H9 (cell line): ENCODE measurements at regions not wholly inside any gene's neighbourhood (a gene's known extent, or its start where the extent isn't known, plus 50 kb on each side); places are given as distances from the start of the nearest gene placed in this dataset.

ENCODE experiments used
- DNase-seq: peaks from one replicate; pipeline ENCODE4 v3.0.0-alpha.2; 2017
- H2AFZ ChIP-seq: one replicate; pipeline ENCODE4 v1.6.1; 2013; ENCODE audit warnings: mild to moderate bottlenecking, low read length, control low read depth, moderate library complexity
- H2AK5ac ChIP-seq: 2 replicates; pipeline ENCODE4 v1.6.1; 2013; ENCODE audit warnings: low read length, control low read depth, mixed read lengths; ENCODE audit not compliant: insufficient read length
- H2BK120ac ChIP-seq: one replicate; pipeline ENCODE4 v1.6.1; 2013; ENCODE audit warnings: low read depth, mild to moderate bottlenecking, low read length, control low read depth, inconsistent platforms; ENCODE audit not compliant: poor library complexity, severe bottlenecking
- H2BK12ac ChIP-seq: 2 replicates; pipeline ENCODE4 v1.6.1; 2013; ENCODE audit warnings: low read length, control low read depth, mixed read lengths, low read depth; ENCODE audit not compliant: insufficient read length
- H2BK15ac ChIP-seq: 2 replicates; pipeline ENCODE4 v1.6.1; 2013; ENCODE audit warnings: low read depth, low read length, control low read depth
- H2BK20ac ChIP-seq: one replicate; pipeline ENCODE4 v1.6.1; 2013; ENCODE audit warnings: low read depth, mild to moderate bottlenecking, low read length, control low read depth, inconsistent platforms; ENCODE audit not compliant: poor library complexity, severe bottlenecking
- H2BK5ac ChIP-seq: 2 replicates; pipeline ENCODE4 v1.6.1; 2013; ENCODE audit warnings: low read length, control low read depth, mixed read lengths; ENCODE audit not compliant: insufficient read length
- H3K14ac ChIP-seq: 2 replicates; pipeline ENCODE4 v1.6.1; 2013; ENCODE audit warnings: low read length, control low read depth; ENCODE audit not compliant: insufficient read depth
- H3K18ac ChIP-seq: 2 replicates; pipeline ENCODE4 v1.6.1; 2013; ENCODE audit warnings: low read depth, mild to moderate bottlenecking, mixed read lengths, low read length, control low read depth; ENCODE audit not compliant: insufficient read length
- H3K23ac ChIP-seq: 2 replicates; pipeline ENCODE4 v1.6.1; 2013; ENCODE audit warnings: low read length, control low read depth, mixed read lengths, low read depth; ENCODE audit not compliant: insufficient read length
- H3K23me2 ChIP-seq: 2 replicates; pipeline ENCODE4 v1.6.1; 2013; ENCODE audit warnings: low read depth, mild to moderate bottlenecking, mixed read lengths, low read length, control low read depth; ENCODE audit not compliant: insufficient read length, poor library complexity, severe bottlenecking
- H3K27ac ChIP-seq: 2 replicates; pipeline ENCODE4 v1.5.1; 2013; ENCODE audit warnings: low read length, control low read depth, mixed read lengths, low read depth; ENCODE audit not compliant: insufficient read length
- H3K27me3 ChIP-seq: 2 replicates; pipeline ENCODE4 v1.6.1; 2013; ENCODE audit warnings: low read length, control low read depth, inconsistent platforms; ENCODE audit not compliant: insufficient read depth
- H3K4ac ChIP-seq: 2 replicates; pipeline ENCODE4 v1.6.1; 2013; ENCODE audit warnings: low read depth, mild to moderate bottlenecking, control low read depth, inconsistent platforms, low read length, moderate library complexity
- H3K4me1 ChIP-seq: 2 replicates; pipeline ENCODE4 v1.6.1; 2013; ENCODE audit warnings: low read length, control low read depth, inconsistent platforms; ENCODE audit not compliant: insufficient read depth
- H3K4me2 ChIP-seq: 2 replicates; pipeline ENCODE4 v1.6.1; 2013; ENCODE audit warnings: low read length, control low read depth, mixed read lengths; ENCODE audit not compliant: insufficient read length, insufficient read depth
- H3K56ac ChIP-seq: 2 replicates; pipeline ENCODE4 v1.6.1; 2013; ENCODE audit warnings: low read depth, mild to moderate bottlenecking, mixed read lengths, low read length, control low read depth; ENCODE audit not compliant: insufficient read length
- H3K79me1 ChIP-seq: 2 replicates; pipeline ENCODE4 v1.6.1; 2013; ENCODE audit warnings: low read depth, mild to moderate bottlenecking, moderate library complexity, low read length, control low read depth, inconsistent platforms; ENCODE audit not compliant: insufficient read depth, poor library complexity, severe bottlenecking
- H3K79me2 ChIP-seq: 2 replicates; pipeline ENCODE4 v1.6.1; 2013; ENCODE audit warnings: low read length, control low read depth, inconsistent platforms; ENCODE audit not compliant: insufficient read depth
- H3K9ac ChIP-seq: 2 replicates; pipeline ENCODE4 v1.6.1; 2013; ENCODE audit warnings: low read length, control low read depth, mixed read lengths; ENCODE audit not compliant: insufficient read length; ENCODE audit errors: extremely low read depth
- H3K9me3 ChIP-seq: one replicate; pipeline ENCODE4 v1.6.1; 2013; ENCODE audit warnings: low read depth, low read length, inconsistent platforms; ENCODE audit not compliant: control insufficient read depth
- H3T11ph ChIP-seq: one replicate; pipeline ENCODE4 v1.6.1; 2013; ENCODE audit warnings: mild to moderate bottlenecking, low read length, control low read depth, inconsistent platforms
- H4K20me1 ChIP-seq: one replicate; pipeline ENCODE4 v1.6.1; 2013; ENCODE audit not compliant: control insufficient read depth, insufficient read length, insufficient read depth
- H4K5ac ChIP-seq: 2 replicates; pipeline ENCODE4 v1.6.1; 2013; ENCODE audit warnings: low read depth, mild to moderate bottlenecking, mixed read lengths, low read length, control low read depth; ENCODE audit not compliant: insufficient read length
- H4K8ac ChIP-seq: replicated peaks from 2 replicates; pipeline ENCODE4 v1.6.1; 2013; ENCODE audit warnings: low read length, control low read depth, mixed read lengths, low read depth; ENCODE audit not compliant: insufficient read length
- H4K91ac ChIP-seq: 2 replicates; pipeline ENCODE4 v1.6.1; 2013; ENCODE audit warnings: low read depth, mild to moderate bottlenecking, moderate library complexity, mixed read lengths, low read length, control low read depth; ENCODE audit not compliant: insufficient read length
- H3K27ac Mint-ChIP-seq, 3 experiments: 2 replicates in 2 of 3; 3 replicates in 1 of 3; pipeline ENCODE4 v1.8.0; 2020 to 2021; ENCODE audit warnings: mixed read lengths in 3 of 3, mild to moderate bottlenecking in 1 of 3, moderate library complexity in 1 of 3
- H3K27me3 Mint-ChIP-seq: 2 replicates; pipeline ENCODE4 v1.8.0; 2021; ENCODE audit warnings: low read depth, mild to moderate bottlenecking, moderate library complexity, mixed read lengths
- H3K36me3 Mint-ChIP-seq, 3 experiments: 2 replicates in 2 of 3; 3 replicates in 1 of 3; pipeline ENCODE4 v1.8.0; 2020 to 2021; ENCODE audit warnings: low read depth in 3 of 3, mixed read lengths in 3 of 3; ENCODE audit not compliant: insufficient read depth in 1 of 3
- H3K4me1 Mint-ChIP-seq, 2 experiments: 2 replicates each; pipeline ENCODE4 v1.8.0; 2020; ENCODE audit warnings: mixed read lengths in 2 of 2
- H3K4me3 Mint-ChIP-seq, 2 experiments: 2 replicates in 1 of 2; 3 replicates in 1 of 2; pipeline ENCODE4 v1.8.0; 2020 to 2021; ENCODE audit warnings: mild to moderate bottlenecking in 2 of 2, mixed read lengths in 2 of 2, moderate library complexity in 1 of 2
- H3K9me3 Mint-ChIP-seq, 2 experiments: 2 replicates in 1 of 2; 3 replicates in 1 of 2; pipeline ENCODE4 v1.8.0; 2020; ENCODE audit warnings: mild to moderate bottlenecking in 2 of 2, mixed read lengths in 2 of 2, moderate library complexity in 1 of 2
- TF ChIP-seq, protein P1 (sequence below): fragments of 200-600 bp; sonication (generic); conservative IDR thresholded peaks from 3 replicates; pipeline ENCODE4 v1.8.0; 2021; ENCODE audit warnings: antibody characterized with exemption, mild to moderate bottlenecking

DNA sequence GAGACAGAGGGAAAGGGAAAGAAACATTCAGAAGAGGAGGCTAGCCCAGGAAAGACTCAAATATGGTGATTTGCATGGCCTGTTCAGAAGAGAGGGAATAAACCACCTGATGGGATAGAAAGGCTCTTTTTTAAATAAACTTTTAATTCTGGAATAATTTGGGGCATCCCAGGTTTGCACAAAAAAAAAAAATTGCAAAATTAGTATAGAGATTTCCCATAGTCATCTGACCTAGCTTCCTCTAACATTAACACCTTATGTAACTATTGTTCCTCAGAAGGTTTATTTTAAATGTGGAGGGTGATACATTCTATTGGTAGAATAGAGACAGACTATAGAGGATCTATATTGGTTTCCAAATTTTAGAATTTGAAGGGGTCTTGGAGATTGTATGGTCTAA is 330.4 kb upstream of the SLC14A2 start:
- Histone ChIP-seq H3K18ac (no peak overlapping the region), H4K5ac (no peak overlapping the region), H2AFZ (no peak overlapping the region), H3K14ac (no peak overlapping the region), H2BK5ac (no peak overlapping the region), H2BK120ac (no peak overlapping the region), H3K4me2 (no peak overlapping the region), H4K20me1 (no peaks in the 10 kb centered on the region), H3K4ac (no peak overlapping the region), H3K27me3 (no peaks in the 10 kb centered on the region), H2AK5ac (no peak overlapping the region), H3K56ac (no peak overlapping the region), H3K23me2 (no peaks in the 10 kb centered on the region), H3K79me2 (no peaks in the 10 kb centered on the region), H3K4me1 (no peaks in the 10 kb centered on the region), H3K79me1 (no peaks in the 10 kb centered on the region), H3T11ph (no peak overlapping the region), H3K27ac (no peak overlapping the region), H3K23ac (no peak overlapping the region), H4K8ac (no peak overlapping the region), H3K9ac (no peak overlapping the region), H4K91ac (no peak overlapping the region), H2BK12ac (no peak overlapping the region), H2BK15ac (no peak overlapping the region), H2BK20ac (no peak overlapping the region), H3K9me3 (no peaks in the 10 kb centered on the region)
- Mint-ChIP-seq H3K36me3 (no peaks in the 10 kb centered on the region), H3K4me3 (no peak overlapping the region), H3K27me3 (no peaks in the 10 kb centered on the region), H3K9me3 (no peaks in the 10 kb centered on the region), H3K4me1 (no peaks in the 10 kb centered on the region), H3K27ac (no peak overlapping the region)
- no peak for DNase-seq
- TF ChIP-seq, protein P1, sequence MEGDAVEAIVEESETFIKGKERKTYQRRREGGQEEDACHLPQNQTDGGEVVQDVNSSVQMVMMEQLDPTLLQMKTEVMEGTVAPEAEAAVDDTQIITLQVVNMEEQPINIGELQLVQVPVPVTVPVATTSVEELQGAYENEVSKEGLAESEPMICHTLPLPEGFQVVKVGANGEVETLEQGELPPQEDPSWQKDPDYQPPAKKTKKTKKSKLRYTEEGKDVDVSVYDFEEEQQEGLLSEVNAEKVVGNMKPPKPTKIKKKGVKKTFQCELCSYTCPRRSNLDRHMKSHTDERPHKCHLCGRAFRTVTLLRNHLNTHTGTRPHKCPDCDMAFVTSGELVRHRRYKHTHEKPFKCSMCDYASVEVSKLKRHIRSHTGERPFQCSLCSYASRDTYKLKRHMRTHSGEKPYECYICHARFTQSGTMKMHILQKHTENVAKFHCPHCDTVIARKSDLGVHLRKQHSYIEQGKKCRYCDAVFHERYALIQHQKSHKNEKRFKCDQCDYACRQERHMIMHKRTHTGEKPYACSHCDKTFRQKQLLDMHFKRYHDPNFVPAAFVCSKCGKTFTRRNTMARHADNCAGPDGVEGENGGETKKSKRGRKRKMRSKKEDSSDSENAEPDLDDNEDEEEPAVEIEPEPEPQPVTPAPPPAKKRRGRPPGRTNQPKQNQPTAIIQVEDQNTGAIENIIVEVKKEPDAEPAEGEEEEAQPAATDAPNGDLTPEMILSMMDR, result no peak
